Choroid plexus epithelial cell (primary cell): ENCODE measurements at regions not wholly inside any gene's neighbourhood (a gene's known extent, or its start where the extent isn't known, plus 50 kb on each side); places are given as distances from the start of the nearest gene placed in this dataset.

ENCODE experiments used
- DNase-seq: peaks from one replicate; pipeline ENCODE4 v3.0.0-alpha.2; 2010; ENCODE audit warnings: low read depth
- H3K4me3 ChIP-seq: 2 replicates; pipeline ENCODE4 v1.5.1; 2011; ENCODE audit warnings: low read depth, mild to moderate bottlenecking, control low read depth, low read length, moderate library complexity
- TF ChIP-seq, protein P1 (sequence below): conservative IDR thresholded peaks from 2 replicates; pipeline ENCODE4 v1.5.1; 2011; ENCODE audit warnings: low read depth, mild to moderate bottlenecking, control low read depth, inconsistent platforms, low read length, moderate library complexity

DNA sequence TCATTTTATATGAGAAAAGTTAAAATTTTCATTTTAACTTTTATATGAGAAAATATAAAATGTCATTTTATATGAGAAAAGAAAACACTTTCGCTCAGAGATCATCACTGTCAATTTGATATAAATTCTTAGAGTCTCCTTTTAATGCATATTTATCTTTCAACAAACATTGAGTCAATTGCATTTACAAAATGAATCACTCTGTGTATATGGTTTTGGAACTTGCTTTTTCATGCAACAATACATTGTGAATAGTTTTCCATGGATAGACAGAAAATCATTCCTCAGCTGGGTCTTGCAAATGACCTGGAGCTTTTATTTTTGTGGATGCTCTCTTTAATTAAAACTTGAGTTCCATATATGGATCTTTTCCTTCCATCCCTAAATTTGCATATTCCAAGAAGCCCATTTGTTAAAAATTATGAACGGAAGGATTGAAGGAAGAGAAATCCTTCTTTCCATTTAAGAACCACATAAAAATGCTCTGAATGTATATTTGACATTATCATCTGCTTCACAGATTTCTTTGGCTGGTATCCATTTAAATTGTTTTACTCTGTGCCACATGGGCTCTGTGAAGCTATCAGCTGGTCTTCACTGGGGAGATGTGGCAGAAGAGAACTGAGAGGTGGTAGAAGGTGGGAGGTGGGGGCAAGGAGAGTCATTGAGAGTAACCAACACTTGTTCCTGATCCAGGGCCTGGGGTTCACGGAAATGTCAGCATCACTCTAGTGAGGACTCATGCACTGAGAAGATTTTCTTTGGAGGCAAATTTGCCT is 104.1 kb downstream of the QPCT start:
- no peak for DNase-seq
- TF ChIP-seq, protein P1, sequence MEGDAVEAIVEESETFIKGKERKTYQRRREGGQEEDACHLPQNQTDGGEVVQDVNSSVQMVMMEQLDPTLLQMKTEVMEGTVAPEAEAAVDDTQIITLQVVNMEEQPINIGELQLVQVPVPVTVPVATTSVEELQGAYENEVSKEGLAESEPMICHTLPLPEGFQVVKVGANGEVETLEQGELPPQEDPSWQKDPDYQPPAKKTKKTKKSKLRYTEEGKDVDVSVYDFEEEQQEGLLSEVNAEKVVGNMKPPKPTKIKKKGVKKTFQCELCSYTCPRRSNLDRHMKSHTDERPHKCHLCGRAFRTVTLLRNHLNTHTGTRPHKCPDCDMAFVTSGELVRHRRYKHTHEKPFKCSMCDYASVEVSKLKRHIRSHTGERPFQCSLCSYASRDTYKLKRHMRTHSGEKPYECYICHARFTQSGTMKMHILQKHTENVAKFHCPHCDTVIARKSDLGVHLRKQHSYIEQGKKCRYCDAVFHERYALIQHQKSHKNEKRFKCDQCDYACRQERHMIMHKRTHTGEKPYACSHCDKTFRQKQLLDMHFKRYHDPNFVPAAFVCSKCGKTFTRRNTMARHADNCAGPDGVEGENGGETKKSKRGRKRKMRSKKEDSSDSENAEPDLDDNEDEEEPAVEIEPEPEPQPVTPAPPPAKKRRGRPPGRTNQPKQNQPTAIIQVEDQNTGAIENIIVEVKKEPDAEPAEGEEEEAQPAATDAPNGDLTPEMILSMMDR, result no peak

DNA sequence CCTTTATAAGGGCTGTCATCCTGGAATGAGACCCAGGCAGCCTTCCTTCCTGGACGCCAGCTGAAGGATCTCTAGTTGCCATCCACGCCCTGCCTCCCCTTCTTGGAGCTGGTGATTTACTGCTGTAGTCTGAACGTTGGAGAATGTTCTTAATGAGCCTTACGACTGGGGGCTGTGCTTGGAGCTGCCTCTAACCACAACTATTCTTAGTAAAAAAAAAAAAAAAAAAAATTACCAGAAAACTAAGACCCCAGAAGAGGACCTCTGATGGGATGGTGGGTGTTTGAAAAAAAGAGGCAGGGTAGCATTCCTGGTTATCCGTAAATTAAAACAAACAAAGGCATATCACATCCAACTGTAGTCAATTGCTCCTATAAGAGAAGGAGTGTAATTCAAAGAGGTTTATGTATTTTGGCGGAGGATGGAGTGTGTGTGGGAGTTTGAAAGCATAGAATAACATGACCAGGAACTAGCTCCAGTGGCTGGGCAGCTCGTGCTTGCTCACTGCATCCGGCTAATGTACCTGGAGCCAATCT is 105.4 kb downstream of the QPCT start:
- DNase-seq, result peak; percentile 51
- TF ChIP-seq, protein P1, result no peak
- no peak overlapping the region for H3K4me3 ChIP-seq

More for the DNA sequence above, 104.1 kb downstream of the QPCT start:
- H3K4me3 ChIP-seq, result no peak overlapping the region

DNA sequence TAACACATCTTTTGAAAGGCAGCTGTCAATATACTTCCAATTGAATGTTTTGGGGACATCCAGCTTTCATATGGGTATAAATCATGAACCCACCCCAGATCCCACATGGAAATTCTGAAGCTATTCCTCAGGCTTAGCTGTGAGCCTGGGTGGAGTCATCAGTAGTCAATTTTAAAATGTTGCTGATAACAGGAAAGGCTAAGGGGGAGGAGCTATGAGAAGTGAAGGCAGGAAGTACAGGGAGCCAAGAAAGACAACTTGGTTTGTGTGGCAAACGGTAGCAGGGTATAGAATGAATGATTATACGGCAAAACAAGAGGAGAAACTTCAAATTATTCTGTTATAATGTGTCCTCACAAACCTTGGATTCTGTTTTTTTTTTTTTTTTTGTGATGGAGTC is 108.6 kb downstream of the QPCT start:
- no peak for DNase-seq
- H3K4me3 ChIP-seq, result no peak overlapping the region
- TF ChIP-seq, protein P1, result no peak

DNA sequence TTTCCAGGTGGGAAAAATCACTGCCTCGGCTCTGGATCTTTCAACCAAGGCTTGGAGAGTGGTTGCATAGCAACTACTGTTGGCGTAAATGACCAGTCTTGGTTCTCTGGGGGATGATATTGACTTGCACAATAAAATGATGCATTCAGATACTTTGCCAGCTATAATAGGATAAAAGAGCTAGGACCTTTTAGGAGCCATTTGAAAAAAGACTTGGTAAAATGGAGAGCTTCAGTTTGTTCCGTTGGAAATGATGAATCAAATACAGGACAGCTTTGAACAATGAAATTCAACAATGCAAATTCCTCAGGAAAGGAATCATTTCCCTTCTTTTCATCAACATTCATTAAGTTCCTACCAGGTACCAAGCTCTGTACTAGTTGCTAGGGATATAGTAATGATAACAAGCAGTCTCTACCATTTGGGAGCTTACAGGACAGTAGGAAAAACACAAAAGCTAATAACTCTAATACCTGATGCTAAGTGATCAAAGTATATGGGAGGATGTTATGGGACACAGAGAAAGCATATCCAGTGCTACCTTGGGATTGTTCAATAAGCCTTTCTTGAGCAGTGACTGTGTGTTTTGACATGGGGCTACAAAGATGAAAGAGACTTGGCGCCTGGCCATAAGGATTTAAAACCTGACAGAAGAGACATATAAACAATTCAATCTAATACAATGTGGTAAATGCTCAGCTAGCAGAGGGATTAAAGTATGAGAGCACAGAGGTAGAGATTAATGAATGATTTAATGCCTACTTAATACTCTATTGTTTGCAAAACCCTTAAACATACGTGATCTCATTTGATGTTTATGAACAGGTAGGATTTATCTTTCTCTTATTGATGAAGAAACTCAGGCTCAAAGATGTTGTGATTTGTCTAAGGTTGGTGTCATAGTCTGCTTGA is 110.7 kb downstream of the QPCT start:
- TF ChIP-seq, protein P1, result no peak
- DNase-seq, result no peak
- H3K4me3 ChIP-seq, result no peak overlapping the region

DNA sequence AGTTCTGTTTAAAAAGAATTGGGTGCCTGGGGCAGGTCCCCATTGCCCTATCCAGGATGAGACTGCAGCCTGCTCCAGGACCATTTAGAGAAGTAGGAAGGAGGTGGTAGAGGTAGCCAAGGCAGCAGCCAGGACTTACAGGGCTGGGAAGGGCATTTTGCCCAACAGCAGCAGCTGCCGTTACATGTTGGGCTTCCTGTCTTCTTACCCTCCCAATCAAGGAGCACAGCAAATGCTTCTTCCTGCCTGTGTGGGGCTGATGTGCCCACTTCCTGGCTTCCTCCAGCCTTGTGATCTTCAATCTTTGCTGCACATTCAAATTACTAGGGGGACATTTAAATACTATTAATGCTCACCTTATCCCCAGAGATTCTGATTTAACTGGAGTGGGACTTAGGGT is 112.0 kb downstream of the QPCT start:
- TF ChIP-seq, protein P1, result no peak
- DNase-seq, result no peak
- no peak overlapping the region for H3K4me3 ChIP-seq

DNA sequence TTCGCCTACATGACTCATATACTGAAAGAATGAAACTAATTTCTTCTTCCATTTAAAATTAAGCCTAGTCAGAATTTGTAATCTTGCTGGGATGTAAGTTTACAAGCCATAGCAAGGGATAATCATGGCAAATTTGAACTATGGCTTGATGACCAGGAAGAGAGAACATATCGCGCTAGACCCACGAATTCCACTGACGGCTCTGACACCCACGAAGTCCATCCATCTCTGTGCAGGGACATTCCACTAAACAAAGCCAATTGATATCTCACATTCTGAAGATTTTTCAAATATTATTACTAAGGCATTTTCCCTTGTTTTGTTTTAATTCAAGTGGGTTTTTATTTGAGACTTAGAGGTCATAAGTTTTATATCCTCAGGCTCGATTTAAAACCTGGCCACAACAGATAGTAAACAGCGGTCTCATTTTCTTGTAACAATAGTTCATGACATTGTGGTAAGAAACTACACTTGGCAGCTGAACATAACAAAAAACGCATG is 113.0 kb downstream of the QPCT start:
- TF ChIP-seq, protein P1, result no peak
- H3K4me3 ChIP-seq, result no peak overlapping the region
- peak; percentile 79 for DNase-seq
